Tibial nerve (tissue), 4 donors: ENCODE measurements at regions not wholly inside any gene's neighbourhood (a gene's known extent, or its start where the extent isn't known, plus 50 kb on each side); places are given as distances from the start of the nearest gene placed in this dataset.

Source experiments
- CTCF ChIP-seq, 5 experiments: fragments of 200-600 bp in 3 of 5; fragments of 450-650 bp in 2 of 5; sonication (generic) in 3 of 5; IDR thresholded peaks; one replicate each; pipeline ENCODE4 v1.5.1; 2016 to 2019; ENCODE audit warnings: antibody characterized with exemption in 5 of 5, mild to moderate bottlenecking in 3 of 5, moderate library complexity in 2 of 5
- EP300 ChIP-seq, 2 donors: sonication (generic); formaldehyde crosslinking; IDR thresholded peaks; one replicate each; pipeline ENCODE4 v1.6.1; 2017; ENCODE audit warnings: antibody characterized with exemption in 2 of 2, mild to moderate bottlenecking in 1 of 2
- POLR2A ChIP-seq, 2 donors: fragments of 450-650 bp; IDR thresholded peaks; one replicate each; pipeline ENCODE4 v1.6.1; 2017; ENCODE audit warnings: antibody characterized with exemption in 2 of 2, mild to moderate bottlenecking in 2 of 2, moderate library complexity in 2 of 2

DNA sequence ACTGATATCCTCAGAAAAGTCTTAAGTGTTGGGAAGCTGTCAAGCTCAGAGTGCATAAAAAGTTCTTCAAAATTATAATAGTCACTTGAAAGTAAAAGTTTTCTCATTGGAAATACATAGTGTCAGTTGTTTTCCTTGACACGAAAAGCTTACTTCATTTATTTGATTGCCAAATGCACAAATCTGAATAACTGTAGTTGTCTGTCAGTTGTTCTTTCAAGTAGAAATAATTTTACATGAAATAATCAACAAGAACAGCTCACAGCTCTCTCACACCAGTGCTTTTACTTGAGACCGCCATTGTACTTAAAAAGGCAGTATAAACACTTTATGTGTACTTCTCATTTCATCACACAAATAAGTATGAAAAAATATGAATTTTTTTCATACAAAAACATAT, 163.3 kb upstream of the NXPH2 start:
- TF ChIP-seq CTCF (IDR thresholded peaks at IDR 0.05) (no peak), EP300 (IDR thresholded peaks at IDR 0.05) (no peak), POLR2A (IDR thresholded peaks at IDR 0.05) (no peak)
